K562 (cell line): ENCODE measurements at regions not wholly inside any gene's neighbourhood (a gene's known extent, or its start where the extent isn't known, plus 50 kb on each side); places are given as distances from the start of the nearest gene placed in this dataset.
A peak's percentile ranks its signal among the peaks of the same experiment; 100 is the strongest.

Experiments used
- ATAC-seq: fragments of 200-7000 bp; cut with Tn5 transposase; 3 replicates; pipeline ENCODE4 v1.9.1; 2020; ENCODE audit warnings: moderate library complexity
- BruUV-seq: library from RNA; stranded (reverse); fragments of 400-500 nt; replicated peaks from 2 replicates; lab custom pipeline; 2021; lab: Mats Ljungman, UMichigan
- CTCF ChIA-PET: fragments of 300-600 bp; formaldehyde crosslinking; extraction: SDS; loops from one replicate; lab custom pipeline; 2021; ENCODE audit warnings: low intra/inter-chr PET ratio; lab: Yijun Ruan, JAX
- POLR2A ChIA-PET: fragments of 300-600, 350-650 bp; sonication (Branson Sonifier 250); formaldehyde crosslinking; extraction: SDS; loops from one replicate; lab custom pipeline; 2021; ENCODE audit warnings: antibody characterized with exemption, inconsistent platforms; lab: Yijun Ruan, JAX
- DNase-seq, 4 experiments: peaks; one replicate each; pipeline versions ENCODE4 v3.0.0 to v3.0.0-alpha.2; 2011 to 2018; ENCODE audit warnings: low spot score in 3 of 4, mixed read lengths in 3 of 4; ENCODE audit errors: extremely low read depth in 1 of 4
- FAIRE-seq: peaks from 2 replicates; lab custom pipeline; 2011; peaks lifted over from hg19 to GRCh38; lab: Jason Lieb, UNC
- H2AFZ ChIP-seq: 2 replicates; pipeline ENCODE4 v1.6.0; 2011; ENCODE audit warnings: low read depth, low read length, control low read depth, inconsistent platforms
- H3K27ac ChIP-seq: fragments of 200-600 bp; 3 replicates; pipeline ENCODE4 v1.8.0; 2011; ENCODE audit warnings: low read depth, mild to moderate bottlenecking, control low read depth, inconsistent platforms, low read length, moderate library complexity, mixed read lengths; ENCODE audit errors: extremely low read depth
- H3K27me3 ChIP-seq, 2 experiments: fragments of 300-600 bp in 1 of 2; 2 replicates in 1 of 2; 3 replicates in 1 of 2; pipeline versions ENCODE4 v1.6.0 to v1.8.0; 2011; ENCODE audit warnings: inconsistent platforms in 2 of 2, low read length in 2 of 2, mild to moderate bottlenecking in 1 of 2, mixed read lengths in 1 of 2, moderate library complexity in 1 of 2; ENCODE audit not compliant: control insufficient read depth in 2 of 2, insufficient read depth in 2 of 2
- H3K36me3 ChIP-seq: fragments of 300-600 bp; 3 replicates; pipeline ENCODE4 v1.8.0; 2011; ENCODE audit warnings: mild to moderate bottlenecking, low read length, inconsistent platforms; ENCODE audit not compliant: control insufficient read depth, insufficient read depth
- H3K4me1 ChIP-seq, 2 experiments: fragments of 200-600 bp in 1 of 2; replicated peaks in 1 of 2; 2 replicates in 1 of 2; 3 replicates in 1 of 2; pipeline versions ENCODE4 v1.5.1 to v1.8.0; 2011; ENCODE audit warnings: inconsistent platforms in 2 of 2, low read length in 2 of 2, mild to moderate bottlenecking in 1 of 2, mixed read lengths in 1 of 2, moderate library complexity in 1 of 2; ENCODE audit not compliant: control insufficient read depth in 2 of 2, insufficient read depth in 2 of 2
- H3K4me2 ChIP-seq: 2 replicates; pipeline ENCODE4 v1.6.1; 2011; ENCODE audit warnings: low read length, control low read depth, inconsistent platforms, mixed read lengths; ENCODE audit not compliant: insufficient read depth
- H3K4me3 ChIP-seq: fragments of 200-600 bp; sonication (generic), shearing (Covaris generic); 2 replicates; pipeline ENCODE4 v1.5.1; 2016; ENCODE audit warnings: control low read depth, inconsistent platforms
- H3K79me2 ChIP-seq: fragments of 200-600 bp; 3 replicates; pipeline ENCODE4 v1.8.0; 2011; ENCODE audit warnings: low read length, inconsistent platforms; ENCODE audit not compliant: control insufficient read depth, insufficient read depth
- H3K9ac ChIP-seq, 2 experiments: 2 replicates each; pipeline versions ENCODE4 v1.6.0 to v1.6.1; 2011; ENCODE audit warnings: low read depth in 2 of 2, low read length in 2 of 2, control low read depth in 1 of 2, inconsistent platforms in 1 of 2, mild to moderate bottlenecking in 1 of 2, mixed read lengths in 1 of 2; ENCODE audit not compliant: insufficient read depth in 1 of 2
- H3K9me1 ChIP-seq: one replicate; pipeline ENCODE4 v1.6.0; 2011; ENCODE audit warnings: inconsistent platforms, mild to moderate bottlenecking, low read length, moderate library complexity; ENCODE audit not compliant: control insufficient read depth, insufficient read depth
- H3K9me3 ChIP-seq: replicated peaks from 2 replicates; pipeline ENCODE4 v1.5.1; 2011; ENCODE audit warnings: low read depth, low read length, inconsistent platforms; ENCODE audit not compliant: control insufficient read depth, insufficient read depth
- H4K20me1 ChIP-seq: replicated peaks from 2 replicates; pipeline ENCODE4 v1.6.1; 2011; ENCODE audit warnings: low read length, inconsistent platforms, mixed read lengths; ENCODE audit not compliant: control insufficient read depth, insufficient read depth
- CHAMP1 ChIP-seq: fragments of 450-650 bp; IDR thresholded peaks from 2 replicates; pipeline ENCODE4 v1.6.1; 2016; ENCODE audit warnings: mild to moderate bottlenecking
- CREBBP ChIP-seq: IDR thresholded peaks from one replicate; pipeline ENCODE4 v1.6.1; 2012; ENCODE audit warnings: low read depth, mild to moderate bottlenecking, control low read depth, inconsistent platforms, low read length
- CTBP1 ChIP-seq: fragments of 450-650 bp; IDR thresholded peaks from 2 replicates; pipeline ENCODE4 v1.6.1; 2016; ENCODE audit warnings: borderline replicate concordance
- E2F4 ChIP-seq: sonication (generic); formaldehyde crosslinking; IDR thresholded peaks from 2 replicates; pipeline ENCODE4 v1.8.0; 2022; ENCODE audit warnings: mild to moderate bottlenecking, low read depth, missing genetic modification reagents
- FOXK1 ChIP-seq: sonication (generic); formaldehyde crosslinking; IDR thresholded peaks from 2 replicates; pipeline ENCODE4 v1.8.0; 2022; ENCODE audit warnings: missing genetic modification reagents, mild to moderate bottlenecking, borderline replicate concordance
- GABPA ChIP-seq: fragments of 200-800 bp; sonication (Bioruptor generic); conservative IDR thresholded peaks from 2 replicates; pipeline ENCODE4 v1.6.1; 2016; ENCODE audit warnings: low read depth, missing genetic modification characterization, missing compliant biosample characterization
- IRF9 ChIP-seq: fragments of 450-650 bp; IDR thresholded peaks from 2 replicates; pipeline ENCODE4 v1.6.1; 2016; ENCODE audit warnings: missing biosample characterization, missing genetic modification characterization
- KLF6 ChIP-seq: fragments of 250-450 bp; sonication (Bioruptor Pico); IDR thresholded peaks from 2 replicates; pipeline ENCODE4 v1.4.0; 2020; ENCODE audit warnings: mild to moderate bottlenecking, moderate library complexity, borderline replicate concordance
- LARP7 ChIP-seq: fragments of 450-650 bp; IDR thresholded peaks from 2 replicates; pipeline ENCODE4 v1.6.1; 2016
- NFIX ChIP-seq: fragments of 250-450 bp; sonication (Bioruptor Pico); IDR thresholded peaks from 2 replicates; pipeline ENCODE4 v1.4.0; 2020; ENCODE audit warnings: low read depth, mild to moderate bottlenecking, moderate library complexity
- SMAD1 ChIP-seq: fragments of 150-350 bp; IDR thresholded peaks from 2 replicates; pipeline ENCODE4 v1.6.1; 2014; ENCODE audit warnings: low read length, low read depth; ENCODE audit not compliant: partially characterized antibody
- SMARCA4 ChIP-seq: fragments of 450-650 bp; IDR thresholded peaks from 2 replicates; pipeline ENCODE4 v1.6.1; 2016
- SRSF9 ChIP-seq: fragments of 200-400 bp; formaldehyde crosslinking; IDR thresholded peaks from 2 replicates; pipeline ENCODE4 v1.6.1; 2017; ENCODE audit warnings: low read depth, low read length, borderline replicate concordance
- TRIM24 ChIP-seq, 2 experiments: fragments of 450-650 bp; IDR thresholded peaks; 2 replicates each; pipeline ENCODE4 v1.6.1; 2016
- ZC3H4 ChIP-seq: sonication (generic); formaldehyde crosslinking; IDR thresholded peaks from 2 replicates; pipeline ENCODE4 v1.9.0; 2021; ENCODE audit warnings: missing genetic modification reagents, borderline replicate concordance
- ZNF280A ChIP-seq: fragments of 450-650 bp; IDR thresholded peaks from 2 replicates; pipeline ENCODE4 v1.6.1; 2018; ENCODE audit warnings: mild to moderate bottlenecking, low read depth; ENCODE audit not compliant: partially characterized antibody
- ZNF717 ChIP-seq: fragments of 250-450 bp; sonication (Bioruptor Pico); IDR thresholded peaks from 2 replicates; pipeline ENCODE4 v1.5.0; 2021
- WGBS: fragments of 100-300 bp; shearing (Covaris generic); methylation state at CpG from one replicate; pipeline ENCODE4 v1.1.6; 2016; ENCODE audit warnings: low coverage, mixed read lengths; ENCODE audit not compliant: insufficient coverage; ENCODE audit errors: missing lambda C conversion rate; 5-methylcytosine and 5-hydroxymethylcytosine counted together
- in situ Hi-C: fragments of 300-500 bp; cut with MboI; formaldehyde crosslinking; loops from 4 replicates; pipeline ENCODE4 v1.15.0; 2018; ENCODE audit warnings: inconsistent platforms, mixed read lengths
- intact Hi-C: fragments of 100-400 bp; cut with micrococcal nuclease; formaldehyde crosslinking; loops from 2 replicates; pipeline ENCODE4 v1.14.2; 2022

GRCh38 chr1:14103878-14104430, 404.0 kb downstream of the PRDM2 start (continued):
- TF ChIP-seq CHAMP1 (no peak), SMAD1 (peak; percentile 33), ZC3H4 (CRISPR knock-in tag) (no peak), CTBP1 (no peak), ZNF717 (CRISPR knock-in tag) (no peak), NFIX (CRISPR knock-in tag) (peak; percentile 92)

GRCh38 chr1:14106126-14106525, 406.1 kb downstream of the PRDM2 start:
- in situ Hi-C loops (loop anchor here (25.0 kb wide), 1 partner anchor 756 kb away; no protein-coding TSS in a partner anchor), intact Hi-C loops (no loop called here)
- ChIA-PET CTCF (no interaction called here), POLR2A (interaction anchor here (0.6 kb wide), 1 partner anchor 314 kb away, joined by 3 read pairs; no protein-coding TSS in a partner anchor)
- Histone ChIP-seq H3K27ac (no peak overlapping the region), H3K4me2 (no peak overlapping the region), H3K9me1 (no peaks in the 10 kb centered on the region), H2AFZ (no peak overlapping the region), H3K27me3 (peaks cover 0 to 17% of the 10 kb centered on the region in 2 experiments; a peak in 2 of 5 replicates), H3K9ac (no peak overlapping the region), H3K36me3 (no peaks in the 10 kb centered on the region), H3K9me3 (no peaks in the 10 kb centered on the region), H3K79me2 (no peaks in the 10 kb centered on the region), H3K4me3 (no peak overlapping the region), H3K4me1 (no peaks in the 10 kb centered on the region), H4K20me1 (no peaks in the 10 kb centered on the region)
- DNase-seq (no peak), FAIRE-seq (no peak), ATAC-seq (no peak)
- no TSS peak for BruUV-seq
- WGBS: 0% methylated on average over 2 of the region's 2 CpGs
- no peak for TF ChIP-seq E2F4
- no peak for TF ChIP-seq IRF9 (tag)
- no peak for TF ChIP-seq LARP7
- no peak for TF ChIP-seq ZNF280A
- TF ChIP-seq SRSF9: no peak
- TF ChIP-seq TRIM24 (IDR thresholded peaks at IDR 0.05): no peak
- no peak for TF ChIP-seq SMARCA4
- no peak for TF ChIP-seq CREBBP
- TF ChIP-seq GABPA (tag): no peak
- TF ChIP-seq FOXK1: no peak
- no peak for TF ChIP-seq KLF6 (CRISPR knock-in tag)
